Testis (tissue), 2 donors: ENCODE measurements at regions not wholly inside any gene's neighbourhood (a gene's known extent, or its start where the extent isn't known, plus 50 kb on each side); places are given as distances from the start of the nearest gene placed in this dataset.

Experiments used
- CTCF ChIP-seq, 3 experiments: fragments of 450-650 bp in 2 of 3; fragments of 200-600 bp in 1 of 3; sonication (generic) in 1 of 3; IDR thresholded peaks; one replicate each; pipeline ENCODE4 v1.5.1; 2016 to 2019; ENCODE audit warnings: antibody characterized with exemption in 3 of 3, mild to moderate bottlenecking in 2 of 3, moderate library complexity in 1 of 3
- POLR2A ChIP-seq: fragments of 450-650 bp; IDR thresholded peaks from one replicate; pipeline ENCODE4 v1.6.1; 2017; ENCODE audit warnings: antibody characterized with exemption, mild to moderate bottlenecking, moderate library complexity

- TF ChIP-seq CTCF (IDR thresholded peaks at IDR 0.05) (no peak), POLR2A (no peak)
Observed at GRCh38 chr14:37843954-37844607, 248.7 kb downstream of the TTC6 start.
